ENCODE measurements at regions not wholly inside any gene's neighbourhood (a gene's known extent, or its start where the extent isn't known, plus 50 kb on each side); places are given as distances from the start of the nearest gene placed in this dataset. TPM values are rescaled to one million over a fixed set of nuclear protein-coding genes. Genes with fewer than 3 reads are reported as not detected.
A peak's percentile ranks its signal among the peaks of the same experiment; 100 is the strongest.

- ChIA-PET POLR2A (no interaction called here), CTCF (no interaction called here)
- DNase-seq (ENCODE audit: low read depth, low spot score) = no peak
- H3K4me3 ChIP-seq (ENCODE audit: low read depth, low read length) = no peak overlapping the region
- no peak overlapping the region for H3K27ac ChIP-seq (ENCODE audit: low read depth, low read length)
- TF ChIP-seq CTCF (IDR thresholded peaks at IDR 0.05; ENCODE audit: low read depth, low read length) = no peak
- no peaks in the 10 kb centered on the region for H3K9me3 ChIP-seq (ENCODE audit: control insufficient read depth, insufficient read depth, low read length)
- H3K27me3 ChIP-seq (ENCODE audit: control insufficient read depth, insufficient read depth, low read length) = no peaks in the 10 kb centered on the region
Observed at GRCh38 chrX:76228499-76228898, 55.6 kb downstream of the PBDC1 start.

GRCh38 chrX:76248901-76249300 is 76.0 kb downstream of the PBDC1 start:
- no peak for TF ChIP-seq CTCF (IDR thresholded peaks at IDR 0.05; ENCODE audit: low read depth, low read length)
- Histone ChIP-seq H3K9me3 (ENCODE audit: control insufficient read depth, insufficient read depth, low read length) (no peaks in the 10 kb centered on the region), H3K27me3 (ENCODE audit: control insufficient read depth, insufficient read depth, low read length) (no peaks in the 10 kb centered on the region), H3K4me3 (ENCODE audit: low read depth, low read length) (no peak overlapping the region), H3K27ac (ENCODE audit: low read depth, low read length) (no peak overlapping the region)
- CTCF ChIA-PET = no interaction called here
- POLR2A ChIA-PET = no interaction called here
- DNase-seq (ENCODE audit: low read depth, low spot score) = no peak

GRCh38 chrX:76253432-76253831 is 80.6 kb downstream of the PBDC1 start:
- peak; percentile 8 for DNase-seq (ENCODE audit: low read depth, low spot score)
- POLR2A ChIA-PET = no interaction called here
- Histone ChIP-seq H3K9me3 (ENCODE audit: control insufficient read depth, insufficient read depth, low read length) (no peaks in the 10 kb centered on the region), H3K27ac (ENCODE audit: low read depth, low read length) (no peak overlapping the region), H3K27me3 (ENCODE audit: control insufficient read depth, insufficient read depth, low read length) (no peaks in the 10 kb centered on the region), H3K4me3 (ENCODE audit: low read depth, low read length) (no peak overlapping the region)
- peak; percentile 63 for TF ChIP-seq CTCF (IDR thresholded peaks at IDR 0.05; ENCODE audit: low read depth, low read length)
- CTCF ChIA-PET = interaction anchor here (0.6 to 3.4 kb wide), 11 partner anchors 25 to 126 kb away, joined by 3 to 10 read pairs (median 4); partner anchors contain the start of gene PBDC1

GRCh38 chrX:76279007-76279406 is 106.1 kb downstream of the PBDC1 start:
- ChIA-PET CTCF (interaction anchor here (0.6 to 2.5 kb wide), 10 partner anchors 21 to 1816 kb away, joined by 3 to 33 read pairs (median 4); partner anchors contain the start of gene COX7B), POLR2A (no interaction called here)
- H3K9me3 ChIP-seq (ENCODE audit: control insufficient read depth, insufficient read depth, low read length) = no peaks in the 10 kb centered on the region
- peak; percentile 66 for TF ChIP-seq CTCF (IDR thresholded peaks at IDR 0.05; ENCODE audit: low read depth, low read length)
- DNase-seq (ENCODE audit: low read depth, low spot score) = peak; percentile 1
- H3K27ac ChIP-seq (ENCODE audit: low read depth, low read length) = no peak overlapping the region
- H3K4me3 ChIP-seq (ENCODE audit: low read depth, low read length) = no peak overlapping the region
- no peaks in the 10 kb centered on the region for H3K27me3 ChIP-seq (ENCODE audit: control insufficient read depth, insufficient read depth, low read length)

Small RNAs in the stretch of these regions (small RNA-seq; reads per million reads assigned to genes)
- not detected for gene RNU6-867P (ENCODE audit: insufficient read length, low read depth)
